ENCODE measurements at regions not wholly inside any gene's neighbourhood (a gene's known extent, or its start where the extent isn't known, plus 50 kb on each side); places are given as distances from the start of the nearest gene placed in this dataset.
"Not testable (repeated sequence)": the region's sequence is repeated elsewhere in the genome, so short reads cannot be mapped to it uniquely, and the experiment has no call there.

- ChIA-PET POLR2A (no interaction called here), CTCF (no interaction called here)
- no peak overlapping the region for H3K4me3 ChIP-seq (ENCODE audit: low read depth, low read length)
- TF ChIP-seq CTCF (IDR thresholded peaks at IDR 0.05; ENCODE audit: insufficient read depth, low read length, missing control alignments): no peak
- DNase-seq (ENCODE audit: low read depth, low spot score): no peak
These were observed 75.0 kb upstream of the FHIP2A start for GRCh38 chr10:114746531-114746930.

DNA sequence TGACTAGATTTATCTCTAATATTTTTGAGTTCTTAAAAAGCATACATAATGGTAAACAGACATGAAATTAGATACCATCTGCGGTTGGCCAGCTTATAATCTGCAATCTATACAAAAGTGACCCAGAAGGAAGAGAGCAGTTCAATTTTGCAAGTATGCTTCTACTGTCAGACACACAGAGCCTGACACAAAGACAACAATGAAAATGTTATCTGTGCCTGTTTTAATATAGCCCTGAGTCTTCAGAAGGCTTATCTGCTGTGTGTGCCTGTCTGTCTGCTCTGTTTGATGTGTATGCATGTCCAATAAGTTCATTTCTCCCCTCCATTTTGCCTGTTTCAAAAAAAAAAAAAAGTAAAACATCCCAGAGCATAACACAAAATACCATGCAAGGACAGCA is 73.3 kb upstream of the FHIP2A start:
- H3K4me3 ChIP-seq (ENCODE audit: low read depth, low read length): no peak overlapping the region
- ChIA-PET CTCF (interaction anchor here (1.1 to 1.5 kb wide), 3 partner anchors 11 to 444 kb away, joined by 3 to 5 read pairs (median 4); no protein-coding TSS in a partner anchor), POLR2A (no interaction called here)
- no peak for TF ChIP-seq CTCF (IDR thresholded peaks at IDR 0.05; ENCODE audit: insufficient read depth, low read length, missing control alignments)
- no peak for DNase-seq (ENCODE audit: low read depth, low spot score)

DNA sequence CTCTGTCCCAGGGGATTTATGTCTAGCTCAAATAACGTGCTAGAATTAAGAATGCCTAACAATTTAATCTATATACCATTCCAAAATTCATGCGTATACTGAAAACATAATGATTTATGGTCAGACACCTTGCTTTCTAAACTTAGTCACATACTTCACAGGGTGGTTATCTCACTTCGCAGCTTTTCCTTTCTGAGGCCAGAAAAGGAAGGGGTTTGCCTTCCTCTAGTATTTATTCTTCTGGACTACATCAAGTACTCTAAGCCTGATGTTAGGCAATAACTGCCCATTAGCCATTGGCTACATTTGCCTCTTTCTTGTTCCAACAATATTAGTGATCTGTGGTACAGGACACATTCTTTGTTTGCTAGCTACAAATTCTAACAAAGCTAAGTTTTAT is 72.6 kb upstream of the FHIP2A start:
- POLR2A ChIA-PET: no interaction called here
- H3K4me3 ChIP-seq (ENCODE audit: low read depth, low read length): no peak overlapping the region
- no peak for DNase-seq (ENCODE audit: low read depth, low spot score)
- CTCF ChIA-PET: interaction anchor here (1.2 to 1.5 kb wide), 2 partner anchors 37 to 445 kb away, joined by 4 to 5 read pairs; no protein-coding TSS in a partner anchor
- TF ChIP-seq CTCF (IDR thresholded peaks at IDR 0.05; ENCODE audit: insufficient read depth, low read length, missing control alignments): no peak

DNA sequence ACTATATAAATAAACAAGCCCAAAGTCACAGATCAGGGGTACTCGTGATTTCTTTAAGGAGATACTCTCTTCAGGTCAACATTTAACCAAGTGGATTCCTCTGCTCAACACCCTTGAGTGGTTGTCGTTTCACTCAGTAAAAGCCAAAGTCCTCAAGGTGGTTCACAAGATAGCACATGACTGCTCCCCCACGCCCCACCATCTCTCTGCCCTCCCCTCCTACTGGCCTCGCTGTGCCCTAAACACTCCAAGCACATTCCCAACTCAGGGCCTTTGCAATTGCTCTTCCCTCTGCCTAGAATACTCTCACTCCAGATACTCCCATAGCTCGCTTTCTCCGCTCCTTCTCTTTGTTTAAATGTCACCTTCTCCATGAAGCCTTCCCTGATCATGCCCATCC is 72.1 kb upstream of the FHIP2A start:
- ChIA-PET CTCF (interaction anchor here (1.2 to 1.5 kb wide), 2 partner anchors 37 to 445 kb away, joined by 4 to 5 read pairs; no protein-coding TSS in a partner anchor), POLR2A (no interaction called here)

GRCh38 chr10:114751856-114752255 is 69.7 kb upstream of the FHIP2A start:
- POLR2A ChIA-PET: no interaction called here
- CTCF ChIA-PET: interaction anchor here (1.1 to 1.6 kb wide), 3 partner anchors 11 to 21 kb away, joined by 3 to 4 read pairs (median 4); no protein-coding TSS in a partner anchor
- no peak for DNase-seq (ENCODE audit: low read depth, low spot score)
- no peak for TF ChIP-seq CTCF (IDR thresholded peaks at IDR 0.05; ENCODE audit: insufficient read depth, low read length, missing control alignments)
- no peak overlapping the region for H3K4me3 ChIP-seq (ENCODE audit: low read depth, low read length)

More for the DNA sequence above, 72.1 kb upstream of the FHIP2A start:
- no peak for DNase-seq (ENCODE audit: low read depth, low spot score)
- no peak for TF ChIP-seq CTCF (IDR thresholded peaks at IDR 0.05; ENCODE audit: insufficient read depth, low read length, missing control alignments)
- no peak overlapping the region for H3K4me3 ChIP-seq (ENCODE audit: low read depth, low read length)

DNA sequence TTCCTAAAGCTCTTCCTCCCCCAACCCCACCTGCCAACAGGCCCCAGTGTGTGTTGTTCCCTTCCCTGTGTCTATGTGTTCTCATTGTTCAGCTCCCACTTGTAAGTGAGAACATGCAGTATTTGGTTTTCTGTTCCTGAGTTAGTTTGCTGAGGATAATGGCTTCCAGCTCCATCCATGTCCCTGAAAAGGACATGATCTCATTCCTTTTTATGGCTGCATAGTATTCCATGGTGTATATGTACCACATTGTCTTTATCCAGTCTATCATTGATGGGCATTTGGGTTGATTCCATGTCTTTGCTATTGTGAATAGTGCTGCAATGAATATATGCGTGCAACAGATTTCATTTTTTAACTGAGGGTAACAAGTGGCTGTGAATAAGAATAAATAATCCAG is 69.0 kb upstream of the FHIP2A start:
- CTCF ChIA-PET: interaction anchor here (1.1 to 1.7 kb wide), 7 partner anchors 10 to 281 kb away, joined by 3 to 11 read pairs (median 4); partner anchors contain the start of gene FHIP2A
- H3K4me3 ChIP-seq (ENCODE audit: low read depth, low read length); DNase-seq (ENCODE audit: low read depth, low spot score); POLR2A ChIA-PET: not testable (repeated sequence)

DNA sequence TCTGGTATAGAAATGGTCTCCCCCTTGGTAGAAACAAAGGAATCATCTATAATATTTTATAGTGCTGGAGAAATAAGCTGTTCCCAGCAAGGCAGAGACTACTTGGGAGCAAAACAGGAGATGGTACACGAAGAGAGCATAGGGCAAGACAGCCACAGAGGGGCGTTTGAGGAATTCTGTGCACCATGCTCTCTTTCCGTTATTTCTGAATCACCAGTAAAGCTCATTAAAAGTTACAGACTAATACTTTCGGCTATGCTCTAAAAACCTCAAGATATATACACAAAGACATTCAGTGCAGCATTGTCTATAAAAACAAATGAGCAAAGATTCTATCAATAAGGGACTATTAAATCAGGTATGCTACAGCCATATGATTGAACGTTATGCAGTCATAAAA is 68.5 kb upstream of the FHIP2A start:
- peak; percentile 50 for TF ChIP-seq CTCF (IDR thresholded peaks at IDR 0.05; ENCODE audit: insufficient read depth, low read length, missing control alignments)
- no peak for DNase-seq (ENCODE audit: low read depth, low spot score)
- ChIA-PET POLR2A (no interaction called here), CTCF (interaction anchor here (0.6 to 1.7 kb wide), 10 partner anchors 9 to 282 kb away, joined by 3 to 11 read pairs (median 4); partner anchors contain the start of gene FHIP2A)
- no peak overlapping the region for H3K4me3 ChIP-seq (ENCODE audit: low read depth, low read length)
